CD4-positive, alpha-beta T cell treated with Interleukin-4 for 4 hours (primary cell): ENCODE measurements at regions not wholly inside any gene's neighbourhood (a gene's known extent, or its start where the extent isn't known, plus 50 kb on each side); places are given as distances from the start of the nearest gene placed in this dataset.

Experiments
- DNase-seq: peaks from one replicate; pipeline ENCODE4 v3.0.0-alpha.2; 2020

DNA sequence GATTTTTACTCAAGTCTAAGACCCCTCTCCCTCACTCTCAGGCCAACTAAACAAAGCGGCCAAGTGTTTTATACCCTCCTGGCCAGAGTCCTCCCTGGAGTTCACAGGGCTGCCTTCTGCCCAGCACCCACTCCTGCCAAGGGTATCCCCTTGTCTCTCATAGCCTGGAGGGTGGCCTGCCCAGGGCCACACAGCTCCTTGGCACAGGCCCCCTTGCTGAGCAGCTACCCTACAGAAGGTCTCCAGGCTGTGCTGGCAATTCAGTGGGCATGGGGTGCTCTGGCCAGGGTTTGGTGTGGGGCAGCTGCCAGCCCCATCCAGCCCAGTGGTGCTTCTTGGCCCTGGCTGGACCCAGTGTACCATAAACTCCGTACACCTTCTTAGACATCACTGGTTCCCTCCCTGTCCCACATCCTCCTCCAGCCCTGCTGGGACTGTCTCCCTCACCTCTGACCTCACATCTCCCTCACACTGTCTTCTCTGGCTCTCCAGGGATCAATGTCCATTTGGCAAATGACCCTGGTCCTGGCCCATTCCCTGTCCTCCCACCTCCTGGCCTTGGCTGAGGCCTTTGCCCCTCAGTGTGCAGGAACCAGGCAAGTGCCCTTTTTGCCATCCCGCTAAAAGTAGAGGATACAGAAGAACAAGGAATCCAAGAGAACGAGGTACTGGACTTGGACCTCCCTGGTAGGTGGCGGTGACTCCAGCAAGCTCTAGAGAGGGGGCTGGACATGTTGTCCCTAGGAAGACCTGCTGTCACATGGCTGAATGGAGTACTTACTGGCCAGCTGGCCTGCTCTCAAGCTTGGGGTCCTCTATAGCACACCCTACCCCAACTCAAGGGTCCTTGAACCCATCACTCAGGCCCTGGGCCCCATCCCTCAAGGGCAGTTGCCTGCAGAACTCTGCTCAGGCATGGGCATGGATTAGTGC is 50.0 kb upstream of the TRPM1 start:
- DNase-seq, result no peak

DNA sequence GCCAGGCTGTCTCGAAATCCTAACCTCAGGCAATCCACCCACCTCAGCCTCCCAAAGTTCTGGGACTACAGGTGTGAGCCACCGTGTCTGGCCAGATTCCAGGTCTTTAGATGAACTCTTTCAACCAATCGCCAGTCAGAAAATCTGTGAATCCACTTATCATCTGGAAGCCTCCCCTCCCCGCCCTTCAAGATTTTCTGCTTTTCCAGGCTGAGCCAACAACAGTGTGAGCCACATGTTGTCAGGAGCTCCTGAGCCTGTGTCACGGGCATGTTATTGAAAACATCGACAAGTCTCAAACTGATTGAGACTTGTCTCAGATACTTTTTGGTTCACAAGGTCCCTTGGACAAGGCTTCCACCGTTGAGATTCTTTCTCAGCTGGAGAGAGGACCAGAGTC is 52.0 kb upstream of the TRPM1 start:
- no peak for DNase-seq

DNA sequence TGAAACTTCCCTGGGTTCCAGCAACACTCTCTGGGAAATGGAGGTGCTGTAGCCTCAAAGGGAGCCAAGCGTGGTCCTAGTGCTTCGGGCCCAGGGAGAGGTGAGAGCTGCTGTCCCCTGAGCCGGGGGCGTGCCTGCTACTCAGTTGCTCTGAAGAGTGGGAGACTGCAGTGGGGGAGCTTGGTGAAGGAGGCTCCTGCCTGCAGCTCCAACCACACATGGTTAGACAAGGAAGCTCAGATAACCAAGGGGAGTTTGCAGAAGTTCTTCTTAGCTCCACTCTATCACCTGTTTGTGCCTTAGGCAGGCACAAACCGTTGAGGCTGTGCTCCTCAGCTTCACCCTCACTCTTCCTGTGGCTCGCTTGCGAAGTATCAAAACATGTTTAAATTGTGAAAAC is 53.6 kb upstream of the TRPM1 start:
- DNase-seq, result no peak

DNA sequence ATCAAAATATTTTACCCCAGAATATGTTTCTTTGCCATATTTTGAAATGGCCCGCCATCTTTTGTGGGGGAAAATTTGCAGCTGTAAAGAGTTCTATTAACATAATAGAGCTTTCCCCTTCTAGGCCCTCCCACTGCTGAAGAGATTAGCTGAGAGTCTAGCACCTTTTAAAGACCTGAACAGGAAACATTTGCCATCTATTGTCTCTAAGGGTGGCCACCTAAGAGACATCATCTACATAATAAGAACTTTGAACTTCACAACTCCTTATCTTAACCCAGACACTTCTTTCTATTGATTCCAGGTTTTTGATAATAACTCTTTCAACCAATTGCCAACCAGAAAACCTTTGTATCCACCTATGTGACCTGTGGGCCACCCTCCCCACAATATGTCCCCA is 54.7 kb upstream of the TRPM1 start:
- no peak for DNase-seq

- DNase-seq, result no peak
These were observed 55.3 kb upstream of the TRPM1 start for GRCh38 chr15:31156808-31157207.

DNA sequence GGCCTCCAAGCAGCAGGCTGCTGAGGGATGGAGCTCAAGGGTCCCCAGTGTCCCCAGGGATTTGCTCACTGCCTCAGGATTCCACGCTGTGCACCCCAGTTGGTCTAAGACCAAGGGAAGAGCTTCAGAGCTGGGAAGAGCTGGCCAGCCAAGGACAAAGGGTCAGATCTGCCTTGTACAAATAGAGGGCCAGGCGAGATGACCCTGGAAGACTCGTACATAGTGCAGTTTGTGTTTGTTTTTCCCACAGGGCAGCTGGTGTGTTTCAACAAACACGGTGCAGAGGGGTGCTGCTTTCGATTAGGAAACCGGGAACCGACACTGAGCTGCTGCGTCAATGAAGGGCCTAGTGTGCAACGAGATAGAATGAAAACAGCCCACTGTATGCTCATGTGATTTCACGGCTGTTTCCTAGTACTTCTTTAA is 56.1 kb upstream of the TRPM1 start:
- no peak for DNase-seq

GRCh38 chr15:31158858-31159569 is 57.5 kb upstream of the TRPM1 start:
- DNase-seq, result no peak

GRCh38 chr15:31159837-31160236 is 58.3 kb upstream of the TRPM1 start:
- no peak for DNase-seq

DNA sequence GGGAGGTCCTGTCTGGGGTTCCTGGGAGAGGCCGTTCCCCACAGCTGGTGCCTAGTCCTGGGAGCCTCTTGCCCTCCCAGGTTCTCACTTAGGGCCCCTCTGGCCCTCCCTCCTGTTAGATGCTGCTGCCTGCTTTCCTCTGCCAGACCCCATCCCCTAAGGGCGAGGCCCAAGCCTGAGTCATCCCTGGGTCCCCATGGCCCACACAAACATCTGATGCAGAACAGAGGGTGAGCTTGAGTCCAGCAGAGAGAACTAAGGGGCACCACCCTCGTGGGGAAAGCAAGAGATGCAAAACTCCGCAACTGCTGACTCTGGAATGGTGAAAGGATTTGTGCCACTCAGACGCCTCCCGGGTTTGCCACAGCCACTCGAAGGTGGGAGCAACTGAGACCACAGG is 58.8 kb upstream of the TRPM1 start:
- no peak for DNase-seq

- DNase-seq, result no peak
These were observed 59.4 kb upstream of the TRPM1 start for GRCh38 chr15:31160740-31161495.

- no peak for DNase-seq
These were observed 60.4 kb upstream of the TRPM1 start for GRCh38 chr15:31161951-31162350.

- no peak for DNase-seq
These were observed 61.4 kb upstream of the TRPM1 start for GRCh38 chr15:31162721-31163510.

DNA sequence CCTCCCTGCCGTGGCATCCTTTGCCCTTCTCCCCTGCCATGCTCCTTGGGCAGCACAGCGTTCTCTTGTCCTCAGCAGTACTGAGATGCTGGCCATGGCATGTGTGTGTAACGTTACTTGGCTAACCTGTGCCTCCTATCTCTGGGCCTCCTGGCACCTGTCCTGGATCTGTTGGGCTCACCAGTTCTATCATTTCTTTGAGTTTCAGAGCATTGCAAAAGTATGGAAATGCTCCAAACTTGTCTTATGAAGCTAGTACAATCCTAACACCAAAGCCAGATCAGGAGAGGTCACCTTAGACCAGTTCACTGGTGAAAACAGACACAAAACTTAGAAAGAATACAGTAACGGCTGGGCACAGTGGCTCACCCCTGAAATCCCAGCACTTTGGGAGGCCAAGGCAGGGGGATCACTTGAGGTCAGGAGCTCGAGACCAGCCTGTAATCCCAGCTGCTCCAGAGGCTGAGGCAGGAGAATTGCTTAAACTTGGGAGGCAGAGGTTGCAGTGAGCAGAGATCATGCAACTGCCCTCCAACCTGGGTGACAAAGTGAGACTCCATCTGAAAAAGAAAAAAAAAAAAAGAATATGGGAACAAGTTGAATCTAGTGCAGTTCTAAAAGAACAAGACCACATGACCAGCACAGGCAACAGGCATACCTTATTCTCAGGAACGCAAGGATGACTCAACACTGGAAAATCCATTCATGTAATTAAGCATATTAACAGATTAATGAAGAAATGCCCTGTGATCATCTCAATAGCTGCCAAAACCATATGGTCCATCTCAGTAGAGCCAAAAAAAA is 62.4 kb upstream of the TRPM1 start:
- DNase-seq, result no peak

- no peak for DNase-seq
These were observed 63.0 kb upstream of the TRPM1 start for GRCh38 chr15:31164573-31164912.

DNA sequence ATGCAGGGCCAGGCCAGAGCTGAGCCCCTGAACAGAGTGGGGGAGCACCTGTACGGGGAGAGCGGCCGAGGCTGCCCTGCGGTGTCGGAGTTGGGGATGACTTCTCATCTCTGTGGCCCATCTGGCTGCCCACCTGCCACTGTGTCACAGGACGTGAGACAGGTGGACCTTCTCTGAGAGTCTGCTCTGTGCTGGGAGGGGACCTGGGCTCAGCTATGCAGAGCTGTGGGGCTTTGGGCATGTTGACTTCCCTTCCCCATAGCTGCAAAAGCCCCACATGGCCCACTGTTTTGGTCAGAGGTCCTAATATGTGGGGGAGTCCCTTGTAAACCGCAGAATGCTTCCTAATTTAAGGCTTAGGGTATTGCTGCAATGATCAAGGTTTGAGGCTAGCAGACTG is 68.0 kb upstream of the TRPM1 start:
- no peak for DNase-seq

GRCh38 chr15:31171731-31172130 is 70.2 kb upstream of the TRPM1 start:
- no peak for DNase-seq

GRCh38 chr15:31172606-31173005 is 71.1 kb upstream of the TRPM1 start:
- DNase-seq, result no peak

DNA sequence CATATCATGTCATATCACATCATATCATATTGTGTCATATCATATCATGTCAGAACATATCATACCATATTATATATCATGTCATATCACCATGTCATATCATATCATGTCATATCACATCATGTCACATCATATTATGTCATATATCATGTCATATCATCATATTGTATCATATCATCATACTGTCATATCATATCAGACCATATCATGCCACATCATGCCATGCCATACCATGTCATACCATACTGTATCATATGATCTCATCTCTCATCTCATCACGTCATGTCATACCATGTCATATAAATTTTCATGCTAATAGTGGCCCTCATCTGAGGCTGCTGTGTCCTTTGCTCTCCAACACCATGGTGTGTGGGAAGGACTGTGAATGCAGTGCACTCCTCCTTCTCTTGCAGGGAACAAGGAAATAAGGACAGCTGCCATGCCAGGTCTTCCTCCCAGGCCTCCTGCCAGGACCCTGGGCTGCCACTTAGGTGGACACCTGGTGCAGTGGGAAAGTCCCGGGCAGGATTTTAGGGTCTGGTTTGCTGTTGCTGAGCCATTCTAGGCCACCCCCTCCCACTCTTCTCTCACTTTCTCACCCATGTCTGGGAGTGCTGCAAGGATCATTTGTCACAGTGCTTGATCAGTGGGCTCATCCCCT is 72.4 kb upstream of the TRPM1 start:
- no peak for DNase-seq

GRCh38 chr15:31175484-31175883 is 74.0 kb upstream of the TRPM1 start:
- no peak for DNase-seq

- no peak for DNase-seq
These were observed 76.4 kb upstream of the TRPM1 start for GRCh38 chr15:31177951-31178350.

- no peak for DNase-seq
These were observed 77.2 kb upstream of the TRPM1 start for GRCh38 chr15:31178705-31179104.
